HCT116 (cell line): ENCODE measurements at regions not wholly inside any gene's neighbourhood (a gene's known extent, or its start where the extent isn't known, plus 50 kb on each side); places are given as distances from the start of the nearest gene placed in this dataset.

ENCODE experiments used
- ATAC-seq: fragments of 200-7000 bp; cut with Tn5 transposase; 2 replicates; pipeline ENCODE4 v1.9.1; 2020; ENCODE audit warnings: mild to moderate bottlenecking, moderate library complexity
- BruUV-seq: library from RNA; stranded (reverse); fragments of 400-500 nt; replicated peaks from 2 replicates; lab custom pipeline; 2021; lab: Mats Ljungman, UMichigan
- CTCF ChIA-PET: fragments of 300-600 bp; sonication (Branson Sonifier 250); formaldehyde crosslinking; loops from one replicate; lab custom pipeline; 2021; ENCODE audit warnings: antibody characterized with exemption; lab: Charles Lee
- POLR2A ChIA-PET: fragments of 300-600, 350-600 bp; sonication (Branson Sonifier 250); formaldehyde crosslinking; loops from one replicate; lab custom pipeline; 2021; ENCODE audit warnings: antibody characterized with exemption; lab: Charles Lee
- RAD21 ChIA-PET, 2 experiments: fragments of 300-600 bp; sonication (Branson Sonifier 250); formaldehyde crosslinking; loops; one replicate each; lab custom pipeline; 2023; ENCODE audit warnings: low total read pairs in 2 of 2; ENCODE audit not compliant: uncharacterized antibody in 2 of 2, unreplicated experiment in 2 of 2, low non-redundant PET in 1 of 2; lab: Charles Lee
- DNase-seq: peaks from one replicate; pipeline ENCODE4 v3.0.0-alpha.2; 2010; ENCODE audit warnings: low read depth, low spot score
- H2AFZ ChIP-seq: fragments of 200-600 bp; shearing (Covaris generic), sonication (generic); 2 replicates; pipeline ENCODE4 v1.6.1; 2017; ENCODE audit warnings: low read depth, mixed run types, mixed read lengths, antibody characterized with exemption, low read length; ENCODE audit not compliant: poor library complexity, severe bottlenecking
- H3K27ac ChIP-seq: 2 replicates; pipeline ENCODE4 v1.5.1; 2012; ENCODE audit warnings: low read depth, low read length
- H3K27me3 ChIP-seq: fragments of 200-600 bp; sonication (generic); 2 replicates; pipeline ENCODE4 v1.6.1; 2016; ENCODE audit warnings: mixed run types, low read length, mixed read lengths; ENCODE audit not compliant: insufficient read depth
- H3K36me3 ChIP-seq, 2 experiments: fragments of 200-500 bp in 1 of 2; fragments of 200-600 bp in 1 of 2; sonication (Bioruptor generic) in 1 of 2; sonication (generic) in 1 of 2; 2 replicates each; pipeline versions ENCODE4 v1.5.1 to v1.6.1; 2014 to 2016; ENCODE audit warnings: low read length in 2 of 2, inconsistent platforms in 1 of 2, mixed read lengths in 1 of 2, mixed run types in 1 of 2; ENCODE audit not compliant: insufficient read depth in 2 of 2, control insufficient read depth in 1 of 2
- H3K4me1 ChIP-seq, 2 experiments: fragments of 200-600 bp in 1 of 2; sonication (generic) in 1 of 2; 2 replicates each; pipeline versions ENCODE4 v1.5.1 to v1.6.1; 2012 to 2017; ENCODE audit warnings: low read length in 2 of 2, inconsistent platforms in 1 of 2, mild to moderate bottlenecking in 1 of 2, mixed read lengths in 1 of 2, mixed run types in 1 of 2, moderate library complexity in 1 of 2; ENCODE audit not compliant: insufficient read depth in 2 of 2, control insufficient read depth in 1 of 2
- H3K4me2 ChIP-seq: fragments of 200-600 bp; sonication (generic); 2 replicates; pipeline ENCODE4 v1.6.1; 2017; ENCODE audit warnings: mixed run types, low read length, mixed read lengths
- H3K4me3 ChIP-seq, 2 experiments: fragments of 200-600 bp in 1 of 2; sonication (generic) in 1 of 2; replicated peaks in 1 of 2; 2 replicates each; pipeline ENCODE4 v1.5.1; 2011 to 2016; ENCODE audit warnings: low read length in 2 of 2, control low read depth in 1 of 2, low read depth in 1 of 2, mild to moderate bottlenecking in 1 of 2, mixed read lengths in 1 of 2, mixed run types in 1 of 2
- H3K79me2 ChIP-seq: fragments of 200-600 bp; sonication (generic); 2 replicates; pipeline ENCODE4 v1.6.1; 2017; ENCODE audit warnings: mild to moderate bottlenecking, mixed run types, low read length, moderate library complexity, mixed read lengths; ENCODE audit not compliant: insufficient read depth
- H3K9ac ChIP-seq: fragments of 200-600 bp; sonication (generic); 2 replicates; pipeline ENCODE4 v1.6.1; 2016; ENCODE audit warnings: low read length, mixed read lengths
- H3K9me2 ChIP-seq: fragments of 200-600 bp; sonication (generic), shearing (Covaris generic); 2 replicates; pipeline ENCODE4 v1.6.1; 2017; ENCODE audit warnings: mixed run types, mild to moderate bottlenecking, moderate library complexity; ENCODE audit not compliant: insufficient read depth
- H3K9me3 ChIP-seq, 2 experiments: fragments of 200-500 bp in 1 of 2; fragments of 200-600 bp in 1 of 2; sonication (Bioruptor generic) in 1 of 2; sonication (generic) in 1 of 2; 2 replicates each; pipeline ENCODE4 v1.6.1; 2014 to 2017; ENCODE audit warnings: low read length in 2 of 2, mixed read lengths in 2 of 2, inconsistent platforms in 1 of 2, low read depth in 1 of 2, mild to moderate bottlenecking in 1 of 2, mixed run types in 1 of 2, moderate library complexity in 1 of 2; ENCODE audit not compliant: control insufficient read depth in 1 of 2, insufficient read depth in 1 of 2
- H4K20me1 ChIP-seq: fragments of 200-600 bp; sonication (generic), shearing (Covaris generic); 2 replicates; pipeline ENCODE4 v1.6.1; 2017; ENCODE audit warnings: mixed run types, mild to moderate bottlenecking, moderate library complexity; ENCODE audit not compliant: insufficient read depth
- CBX3 ChIP-seq: IDR thresholded peaks from 2 replicates; pipeline ENCODE4 v1.6.1; 2012; ENCODE audit warnings: low read depth
- CEBPB ChIP-seq: IDR thresholded peaks from 2 replicates; pipeline ENCODE4 v1.6.1; 2012; ENCODE audit warnings: low read depth
- EGR1 ChIP-seq: IDR thresholded peaks from 2 replicates; pipeline ENCODE4 v1.6.1; 2012; ENCODE audit warnings: low read depth
- ELF1 ChIP-seq: IDR thresholded peaks from 2 replicates; pipeline ENCODE4 v1.6.1; 2012; ENCODE audit warnings: low read depth, borderline replicate concordance
- FOSL1 ChIP-seq: IDR thresholded peaks from 2 replicates; pipeline ENCODE4 v1.6.1; 2012; ENCODE audit warnings: low read depth
- JUND ChIP-seq: IDR thresholded peaks from 2 replicates; pipeline ENCODE4 v1.6.1; 2012
- POLR2AphosphoS5 ChIP-seq: IDR thresholded peaks from 2 replicates; pipeline ENCODE4 v1.6.1; 2011; ENCODE audit warnings: mild to moderate bottlenecking, low read depth, low read length, moderate library complexity
- SIN3A ChIP-seq: IDR thresholded peaks from 2 replicates; pipeline ENCODE4 v1.6.1; 2012; ENCODE audit warnings: low read depth
- YY1 ChIP-seq: IDR thresholded peaks from 2 replicates; pipeline ENCODE4 v1.6.1; 2011; ENCODE audit warnings: low read length, low read depth, moderate library complexity, mild to moderate bottlenecking; ENCODE audit not compliant: insufficient replicate concordance; ENCODE audit errors: extremely low read depth
- ZFX ChIP-seq: fragments of 450-650 bp; IDR thresholded peaks from 2 replicates; pipeline ENCODE4 v1.6.1; 2017
- ZNF274 ChIP-seq: fragments of 200-500 bp; sonication (Bioruptor generic); IDR thresholded peaks from 2 replicates; pipeline ENCODE4 v1.6.1; 2014; ENCODE audit warnings: mild to moderate bottlenecking, low read depth, low read length, inconsistent platforms
- intact Hi-C: fragments of 100-400 bp; cut with micrococcal nuclease; formaldehyde crosslinking; loops from 2 replicates; pipeline ENCODE4 v1.10.0; 2022
- TF ChIP-seq, protein P1 (sequence below): IDR thresholded peaks from 2 replicates; pipeline ENCODE4 v1.6.1; 2012
- TF ChIP-seq, protein P2 (sequence below): IDR thresholded peaks from 2 replicates; pipeline ENCODE4 v1.6.1; 2012
- TF ChIP-seq, protein P3 (sequence below): IDR thresholded peaks from 2 replicates; pipeline ENCODE4 v1.6.1; 2012; ENCODE audit warnings: low read depth
- TF ChIP-seq, protein P4 (sequence below): IDR thresholded peaks from 2 replicates; pipeline ENCODE4 v1.6.1; 2011; ENCODE audit warnings: mild to moderate bottlenecking, low read length, moderate library complexity; ENCODE audit not compliant: insufficient replicate concordance; ENCODE audit errors: extremely low read depth

DNA sequence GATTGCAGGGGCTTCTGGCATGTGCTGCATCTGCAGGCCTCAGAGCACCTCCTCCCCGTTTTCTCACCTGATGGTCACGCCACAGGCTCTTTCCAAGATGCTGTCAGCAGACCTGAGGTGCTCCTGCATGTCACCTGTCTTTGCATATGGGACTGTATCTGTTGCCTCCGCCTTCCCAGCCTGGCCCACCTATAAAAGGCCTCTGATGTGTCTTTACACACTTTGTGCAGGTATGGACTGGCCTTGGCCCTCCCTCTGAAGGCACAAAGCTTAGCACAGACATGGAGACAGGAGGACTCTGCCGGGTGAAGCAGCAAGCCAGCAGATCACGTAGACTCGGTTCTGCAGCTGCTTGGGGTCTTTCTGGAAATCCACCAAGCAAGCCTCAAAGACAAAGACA lies 220.9 kb upstream of the PPP2R2D start:
- no peaks in the 10 kb centered on the region for H3K4me1 ChIP-seq
- no peaks in the 10 kb centered on the region for H3K36me3 ChIP-seq
- ChIA-PET RAD21 (no interaction called here), CTCF (no interaction called here), POLR2A (no interaction called here)
- no peaks in the 10 kb centered on the region for H3K9me2 ChIP-seq
- no peak overlapping the region for H2AFZ ChIP-seq
- no peak for ATAC-seq
- DNase-seq: no peak
- no peaks in the 10 kb centered on the region for H3K27me3 ChIP-seq
- no peaks in the 10 kb centered on the region for H4K20me1 ChIP-seq
- no peaks in the 10 kb centered on the region for H3K9me3 ChIP-seq
- intact Hi-C loops: no loop called here
- H3K27ac ChIP-seq: no peak overlapping the region
- no peak overlapping the region for H3K9ac ChIP-seq
- TF ChIP-seq FOSL1 (no peak), JUND (no peak), SIN3A (no peak), ELF1 (no peak), POLR2AphosphoS5 (no peak)
- no peak overlapping the region for H3K4me2 ChIP-seq
- no TSS peak for BruUV-seq
- H3K79me2 ChIP-seq: no peaks in the 10 kb centered on the region
- H3K4me3 ChIP-seq: no peak overlapping the region

DNA sequence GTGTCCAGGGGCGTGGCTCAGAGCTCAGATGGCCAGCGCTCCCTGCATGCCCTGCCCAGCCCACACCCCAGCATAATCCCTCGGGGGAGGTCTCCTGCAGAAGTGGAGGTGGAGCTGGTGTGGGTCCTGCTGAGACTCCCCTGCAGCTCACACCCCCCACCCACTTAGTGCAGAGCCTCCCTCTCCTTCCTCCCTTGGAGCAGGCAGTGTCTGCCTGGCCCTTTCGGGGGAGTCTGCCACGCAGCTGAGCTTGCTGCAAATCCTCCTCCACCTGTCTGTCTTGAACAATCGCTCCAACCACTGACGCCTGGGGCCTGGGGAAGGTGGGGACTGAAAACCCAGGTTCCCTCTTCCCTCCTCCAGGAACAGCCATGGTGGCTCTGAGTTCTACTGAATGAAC lies 219.7 kb upstream of the PPP2R2D start:
- DNase-seq: no peak
- Histone ChIP-seq H3K36me3 (no peaks in the 10 kb centered on the region), H3K9ac (no peak overlapping the region), H3K4me3 (no peak overlapping the region), H3K79me2 (no peaks in the 10 kb centered on the region), H3K27me3 (no peaks in the 10 kb centered on the region), H2AFZ (no peak overlapping the region), H3K4me1 (no peaks in the 10 kb centered on the region), H3K9me3 (no peaks in the 10 kb centered on the region), H3K4me2 (no peak overlapping the region), H3K9me2 (no peaks in the 10 kb centered on the region), H3K27ac (no peak overlapping the region), H4K20me1 (no peaks in the 10 kb centered on the region)
- intact Hi-C loops: no loop called here
- ChIA-PET POLR2A (no interaction called here), RAD21 (no interaction called here), CTCF (no interaction called here)
- BruUV-seq: no TSS peak
- no peak for ATAC-seq
- TF ChIP-seq, protein P1, sequence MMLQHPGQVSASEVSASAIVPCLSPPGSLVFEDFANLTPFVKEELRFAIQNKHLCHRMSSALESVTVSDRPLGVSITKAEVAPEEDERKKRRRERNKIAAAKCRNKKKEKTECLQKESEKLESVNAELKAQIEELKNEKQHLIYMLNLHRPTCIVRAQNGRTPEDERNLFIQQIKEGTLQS: no peak
- TF ChIP-seq CEBPB (no peak), EGR1 (no peak), CBX3 (no peak), POLR2AphosphoS5 (no peak), ZNF274 (no peak), FOSL1 (no peak), YY1 (no peak), ZFX (no peak), ELF1 (no peak)
- TF ChIP-seq, protein P2, sequence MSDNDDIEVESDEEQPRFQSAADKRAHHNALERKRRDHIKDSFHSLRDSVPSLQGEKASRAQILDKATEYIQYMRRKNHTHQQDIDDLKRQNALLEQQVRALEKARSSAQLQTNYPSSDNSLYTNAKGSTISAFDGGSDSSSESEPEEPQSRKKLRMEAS: no peak
- TF ChIP-seq, protein P3, sequence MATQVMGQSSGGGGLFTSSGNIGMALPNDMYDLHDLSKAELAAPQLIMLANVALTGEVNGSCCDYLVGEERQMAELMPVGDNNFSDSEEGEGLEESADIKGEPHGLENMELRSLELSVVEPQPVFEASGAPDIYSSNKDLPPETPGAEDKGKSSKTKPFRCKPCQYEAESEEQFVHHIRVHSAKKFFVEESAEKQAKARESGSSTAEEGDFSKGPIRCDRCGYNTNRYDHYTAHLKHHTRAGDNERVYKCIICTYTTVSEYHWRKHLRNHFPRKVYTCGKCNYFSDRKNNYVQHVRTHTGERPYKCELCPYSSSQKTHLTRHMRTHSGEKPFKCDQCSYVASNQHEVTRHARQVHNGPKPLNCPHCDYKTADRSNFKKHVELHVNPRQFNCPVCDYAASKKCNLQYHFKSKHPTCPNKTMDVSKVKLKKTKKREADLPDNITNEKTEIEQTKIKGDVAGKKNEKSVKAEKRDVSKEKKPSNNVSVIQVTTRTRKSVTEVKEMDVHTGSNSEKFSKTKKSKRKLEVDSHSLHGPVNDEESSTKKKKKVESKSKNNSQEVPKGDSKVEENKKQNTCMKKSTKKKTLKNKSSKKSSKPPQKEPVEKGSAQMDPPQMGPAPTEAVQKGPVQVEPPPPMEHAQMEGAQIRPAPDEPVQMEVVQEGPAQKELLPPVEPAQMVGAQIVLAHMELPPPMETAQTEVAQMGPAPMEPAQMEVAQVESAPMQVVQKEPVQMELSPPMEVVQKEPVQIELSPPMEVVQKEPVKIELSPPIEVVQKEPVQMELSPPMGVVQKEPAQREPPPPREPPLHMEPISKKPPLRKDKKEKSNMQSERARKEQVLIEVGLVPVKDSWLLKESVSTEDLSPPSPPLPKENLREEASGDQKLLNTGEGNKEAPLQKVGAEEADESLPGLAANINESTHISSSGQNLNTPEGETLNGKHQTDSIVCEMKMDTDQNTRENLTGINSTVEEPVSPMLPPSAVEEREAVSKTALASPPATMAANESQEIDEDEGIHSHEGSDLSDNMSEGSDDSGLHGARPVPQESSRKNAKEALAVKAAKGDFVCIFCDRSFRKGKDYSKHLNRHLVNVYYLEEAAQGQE: no peak
- TF ChIP-seq, protein P4, sequence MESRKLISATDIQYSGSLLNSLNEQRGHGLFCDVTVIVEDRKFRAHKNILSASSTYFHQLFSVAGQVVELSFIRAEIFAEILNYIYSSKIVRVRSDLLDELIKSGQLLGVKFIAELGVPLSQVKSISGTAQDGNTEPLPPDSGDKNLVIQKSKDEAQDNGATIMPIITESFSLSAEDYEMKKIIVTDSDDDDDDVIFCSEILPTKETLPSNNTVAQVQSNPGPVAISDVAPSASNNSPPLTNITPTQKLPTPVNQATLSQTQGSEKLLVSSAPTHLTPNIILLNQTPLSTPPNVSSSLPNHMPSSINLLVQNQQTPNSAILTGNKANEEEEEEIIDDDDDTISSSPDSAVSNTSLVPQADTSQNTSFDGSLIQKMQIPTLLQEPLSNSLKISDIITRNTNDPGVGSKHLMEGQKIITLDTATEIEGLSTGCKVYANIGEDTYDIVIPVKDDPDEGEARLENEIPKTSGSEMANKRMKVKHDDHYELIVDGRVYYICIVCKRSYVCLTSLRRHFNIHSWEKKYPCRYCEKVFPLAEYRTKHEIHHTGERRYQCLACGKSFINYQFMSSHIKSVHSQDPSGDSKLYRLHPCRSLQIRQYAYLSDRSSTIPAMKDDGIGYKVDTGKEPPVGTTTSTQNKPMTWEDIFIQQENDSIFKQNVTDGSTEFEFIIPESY: no peak
